ENCODE measurements at regions not wholly inside any gene's neighbourhood (a gene's known extent, or its start where the extent isn't known, plus 50 kb on each side); places are given as distances from the start of the nearest gene placed in this dataset.
"Not testable (repeated sequence)": the region's sequence is repeated elsewhere in the genome, so short reads cannot be mapped to it uniquely, and the experiment has no call there.

GRCh38 chr10:28869606-28870201 is 192.4 kb downstream of the BAMBI start:
- DNase-seq, result no peak

DNA sequence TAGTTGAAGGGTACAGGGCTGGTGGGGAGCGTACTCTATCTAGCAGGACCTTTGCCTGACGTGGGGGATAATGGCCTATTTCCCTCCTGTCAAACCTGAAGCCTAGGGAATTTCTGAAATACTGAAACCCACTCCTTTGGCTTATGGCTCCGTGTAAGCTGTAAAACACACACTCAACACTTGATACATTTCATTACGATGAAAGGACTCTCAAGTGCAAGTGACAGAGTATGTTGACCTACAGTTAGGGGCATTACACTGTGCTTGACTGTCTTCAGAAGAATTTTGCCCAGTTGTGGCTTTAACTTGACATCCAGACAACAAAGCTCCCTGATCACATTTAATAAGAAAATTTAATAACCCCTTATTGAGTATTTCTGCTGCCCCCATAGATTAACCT is 194.3 kb downstream of the BAMBI start:
- no peak for DNase-seq

DNA sequence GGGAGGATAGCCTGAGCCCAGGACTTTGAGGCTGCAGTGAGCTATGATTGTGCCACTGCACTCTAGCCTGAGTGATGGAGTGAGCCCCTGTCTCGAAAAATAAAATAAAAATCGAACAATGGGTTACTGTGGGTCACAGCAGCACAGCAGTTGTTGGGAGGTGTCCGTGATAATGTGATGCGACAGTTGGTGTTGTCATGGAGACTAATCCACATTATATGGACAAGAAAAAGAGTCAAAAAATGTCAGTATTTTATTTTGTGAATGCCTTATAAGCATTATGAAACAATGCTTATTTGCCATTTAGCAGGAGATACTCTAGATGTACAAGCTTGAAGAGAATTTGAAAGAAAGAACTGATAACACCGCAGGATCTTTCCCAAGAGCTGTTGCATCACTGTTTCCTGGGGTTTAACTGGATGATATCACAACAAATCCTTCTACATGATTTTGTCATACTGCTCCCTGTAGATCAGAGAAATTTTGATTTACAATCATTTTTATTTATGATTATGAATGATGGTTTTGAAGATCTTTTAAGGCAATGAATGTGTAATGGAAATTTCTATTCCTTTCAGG is 195.4 kb downstream of the BAMBI start:
- DNase-seq, result peak; percentile 10

GRCh38 chr10:28873540-28873939 is 196.2 kb downstream of the BAMBI start:
- DNase-seq, result no peak

- no peak for DNase-seq
These were observed 196.9 kb downstream of the BAMBI start for GRCh38 chr10:28874210-28874609.

GRCh38 chr10:28875549-28876081 is 198.3 kb downstream of the BAMBI start:
- DNase-seq, result no peak

DNA sequence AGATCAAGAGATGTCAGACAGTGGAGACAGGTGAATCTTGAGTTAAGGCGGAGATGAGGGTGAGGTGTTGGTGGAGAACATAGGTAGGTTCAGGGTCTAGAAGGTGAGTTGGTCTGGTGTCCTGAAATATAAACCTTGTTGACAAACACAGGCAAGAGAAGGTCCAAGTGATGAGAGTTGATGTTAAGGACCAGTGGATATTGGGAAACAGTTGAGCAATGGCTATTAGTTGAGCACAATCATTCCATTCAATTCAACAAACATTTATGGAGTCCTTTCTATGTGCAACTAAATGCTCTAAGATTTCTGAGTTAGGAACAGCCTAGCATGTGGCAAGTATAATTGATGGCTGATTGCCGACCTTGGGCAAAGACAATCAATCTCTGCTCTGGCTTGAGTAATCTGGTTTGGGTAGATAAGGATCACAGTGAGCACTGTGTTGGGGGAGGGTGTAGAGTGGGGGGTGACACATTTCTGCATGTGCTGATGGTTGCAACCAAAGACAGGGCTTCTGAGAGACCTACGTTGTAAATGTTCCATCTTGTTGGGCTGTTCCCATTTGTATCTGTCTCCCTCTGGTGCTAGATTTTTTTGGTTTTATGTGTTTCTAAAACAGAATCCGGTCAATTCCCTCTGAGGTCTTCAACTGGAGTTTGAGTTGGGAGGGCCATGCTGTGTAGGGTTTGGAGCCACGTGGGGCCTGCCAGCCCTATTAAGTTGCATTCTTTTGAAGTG is 201.1 kb downstream of the BAMBI start:
- peak; percentile 42 for DNase-seq

DNA sequence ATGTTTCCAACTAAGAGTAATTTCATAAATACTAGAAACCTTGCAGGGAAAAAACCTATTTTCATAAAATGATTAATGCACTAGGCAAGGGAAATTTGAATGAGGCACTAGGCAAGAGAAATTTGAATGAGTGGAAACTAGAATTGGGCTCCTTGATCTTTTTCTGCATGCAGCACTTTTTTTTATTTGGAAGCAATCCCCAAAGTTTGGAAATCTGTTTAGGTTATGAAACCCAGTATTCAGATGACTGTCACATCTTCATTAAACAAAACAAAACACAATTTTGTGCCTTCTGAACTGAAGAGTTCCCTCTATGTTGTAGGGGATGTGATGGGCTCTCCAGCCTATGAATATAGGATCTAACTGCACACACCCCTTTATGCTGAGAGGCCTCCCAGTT is 201.9 kb downstream of the BAMBI start:
- no peak for DNase-seq

GRCh38 chr10:28879875-28880682 is 202.8 kb downstream of the BAMBI start:
- DNase-seq, result no peak

- DNase-seq, result no peak
These were observed 203.3 kb downstream of the BAMBI start for GRCh38 chr10:28880683-28880950.

DNA sequence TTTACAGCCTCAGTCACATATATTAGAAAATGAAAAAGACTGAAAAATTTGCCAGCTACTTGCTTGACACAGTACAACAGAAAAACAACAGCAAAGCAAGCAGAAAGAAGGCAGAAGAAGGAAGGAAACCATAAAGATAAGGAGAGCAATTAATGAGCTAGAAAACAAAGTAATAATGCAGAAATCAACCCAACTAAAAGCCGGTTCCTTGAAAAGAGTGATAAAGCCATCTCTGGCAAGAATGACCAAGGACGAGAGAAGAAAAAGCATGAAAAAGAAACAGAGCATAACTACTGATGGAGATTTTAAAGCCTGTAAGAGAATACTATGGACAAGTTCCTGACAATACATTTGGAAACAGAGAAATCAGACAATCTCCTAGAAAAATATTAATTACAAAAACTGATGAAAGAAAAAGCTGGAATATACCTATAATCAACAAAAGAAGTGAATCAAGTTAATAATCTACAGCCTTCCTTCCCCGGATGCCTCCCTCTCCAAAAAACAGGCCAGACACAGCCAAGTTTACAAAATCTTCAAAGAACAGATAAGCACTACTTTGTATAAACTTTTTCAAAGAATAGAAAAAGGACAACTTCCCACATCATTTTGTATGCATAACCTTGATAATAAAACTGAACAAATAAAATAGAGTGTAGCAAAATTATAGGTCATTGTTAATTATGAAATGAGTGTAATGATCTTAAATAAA is 204.0 kb downstream of the BAMBI start:
- no peak for DNase-seq

DNA sequence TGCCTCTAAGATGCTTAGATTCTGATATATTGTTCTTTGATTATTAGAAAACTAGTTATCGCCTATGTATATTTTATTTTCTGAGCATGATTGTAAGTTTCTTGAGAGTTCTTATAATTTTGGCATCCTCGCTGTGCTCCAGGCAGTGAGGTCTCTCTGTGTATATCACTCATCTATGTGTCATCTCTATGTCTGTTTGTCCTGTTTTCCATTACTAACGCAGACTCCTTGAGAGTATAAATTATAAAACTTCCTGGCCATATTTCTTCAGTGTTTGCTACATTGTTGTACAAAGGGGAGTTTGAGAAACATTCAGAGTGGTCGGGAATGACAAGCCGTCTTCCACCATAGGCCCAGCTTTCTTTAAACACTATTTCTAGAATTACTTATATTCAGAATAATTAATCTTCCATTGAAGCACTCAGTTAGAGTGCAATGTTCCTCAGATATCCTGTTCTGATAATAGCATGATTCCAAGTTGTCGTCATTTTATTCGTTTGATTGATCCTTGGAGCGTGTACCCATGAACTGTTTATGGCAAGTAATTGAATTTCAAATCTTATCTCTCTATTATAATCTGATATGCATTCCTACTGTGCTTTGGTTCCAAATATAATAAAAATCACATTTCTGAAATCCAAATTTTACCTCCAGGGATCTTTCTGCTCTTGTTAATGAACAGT is 206.6 kb downstream of the BAMBI start:
- DNase-seq, result no peak

GRCh38 chr10:28890121-28890950 is 213.0 kb downstream of the BAMBI start:
- DNase-seq, result peak; percentile 11

DNA sequence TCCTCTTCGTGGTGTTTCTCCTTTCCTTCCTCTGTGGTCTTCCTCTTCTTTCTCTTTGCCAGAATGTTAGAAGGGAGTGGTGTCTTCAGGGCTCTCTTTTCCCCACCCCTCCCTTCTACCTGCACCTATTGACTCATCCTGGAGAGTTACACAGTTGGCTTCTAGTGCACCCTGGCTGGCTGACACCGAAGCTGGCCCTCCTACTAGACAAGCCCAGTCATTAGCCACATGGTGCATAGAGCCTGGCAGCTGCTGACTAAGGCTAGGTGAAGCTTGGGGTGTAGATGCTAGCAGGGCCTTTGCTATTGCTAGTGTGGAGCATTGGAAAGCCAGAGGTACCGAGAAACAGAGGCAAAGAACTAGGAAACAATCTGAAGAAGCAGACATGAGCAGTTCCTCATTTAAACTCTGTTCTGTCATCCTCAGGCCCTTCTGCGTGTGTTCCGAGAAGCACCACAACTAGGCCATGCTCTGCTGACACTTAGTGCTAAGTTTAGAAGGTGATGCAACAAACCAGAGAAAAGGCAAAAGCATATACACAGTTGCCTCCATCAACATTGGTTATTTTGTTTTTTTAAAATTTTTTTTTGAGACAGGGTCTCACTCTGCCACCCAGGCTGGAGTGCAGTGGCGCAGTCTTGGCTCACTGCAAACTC is 213.9 kb downstream of the BAMBI start:
- DNase-seq, result no peak

- no peak for DNase-seq
These were observed 215.7 kb downstream of the BAMBI start for GRCh38 chr10:28892818-28893547.

DNA sequence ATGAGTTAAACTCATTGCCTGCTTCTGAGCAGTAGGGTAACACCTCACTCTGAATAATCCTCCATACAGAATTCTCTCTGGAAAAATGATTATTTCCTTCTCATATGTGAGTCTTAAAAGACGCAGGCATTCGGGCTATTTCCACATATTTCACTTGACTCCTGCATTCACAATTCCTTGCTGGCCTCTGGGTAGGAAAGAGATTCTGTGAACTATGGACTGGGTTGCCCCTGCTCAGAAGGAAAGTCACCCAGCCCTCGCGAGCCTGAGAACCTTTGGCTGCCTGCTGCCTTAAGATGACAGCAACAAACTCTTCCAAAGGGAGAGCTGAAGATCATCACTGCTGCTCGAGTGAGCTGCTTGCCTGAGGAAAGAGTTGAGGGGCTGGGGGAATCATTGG is 216.8 kb downstream of the BAMBI start:
- DNase-seq, result no peak

- not testable (repeated sequence) for DNase-seq
These were observed 218.3 kb downstream of the BAMBI start for GRCh38 chr10:28895671-28896070.

DNA sequence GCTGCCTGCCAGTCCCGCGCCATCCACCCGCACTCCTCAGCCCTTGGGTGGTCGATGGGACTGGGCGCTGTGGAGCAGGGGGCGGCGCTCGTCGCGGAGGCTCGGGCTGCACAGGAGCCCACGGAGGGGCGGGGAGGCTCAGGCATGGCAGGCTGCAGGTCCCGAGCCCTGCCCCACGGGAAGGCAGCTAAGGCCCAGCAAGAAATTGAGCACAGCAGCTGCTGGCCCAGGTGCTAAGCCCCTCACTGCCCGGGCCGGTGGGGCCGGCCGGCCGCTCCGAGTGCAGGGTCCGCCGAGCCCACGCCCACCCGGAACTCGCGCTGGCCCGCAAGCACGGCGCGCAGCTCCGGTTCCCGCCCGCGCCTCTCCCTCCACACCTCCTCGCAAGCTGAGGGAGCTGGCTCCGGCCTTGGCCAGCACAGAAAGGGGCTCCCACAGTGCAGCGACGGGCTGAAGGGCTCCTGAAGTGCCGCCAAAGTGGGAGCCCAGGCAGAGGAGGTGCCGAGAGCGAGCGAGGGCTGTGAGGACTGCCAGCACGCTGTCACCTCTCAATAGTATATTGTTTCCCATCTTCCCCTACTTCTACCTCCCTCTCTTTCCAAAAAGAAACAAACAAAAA is 219.6 kb downstream of the BAMBI start:
- not testable (repeated sequence) for DNase-seq

- DNase-seq, result peak; percentile 41
These were observed 220.5 kb downstream of the BAMBI start for GRCh38 chr10:28897617-28898464.
